ENCODE measurements at regions not wholly inside any gene's neighbourhood (a gene's known extent, or its start where the extent isn't known, plus 50 kb on each side); places are given as distances from the start of the nearest gene placed in this dataset.

- TF ChIP-seq EP300 (IDR thresholded peaks at IDR 0.05), result no peak
- TF ChIP-seq, protein P1, sequence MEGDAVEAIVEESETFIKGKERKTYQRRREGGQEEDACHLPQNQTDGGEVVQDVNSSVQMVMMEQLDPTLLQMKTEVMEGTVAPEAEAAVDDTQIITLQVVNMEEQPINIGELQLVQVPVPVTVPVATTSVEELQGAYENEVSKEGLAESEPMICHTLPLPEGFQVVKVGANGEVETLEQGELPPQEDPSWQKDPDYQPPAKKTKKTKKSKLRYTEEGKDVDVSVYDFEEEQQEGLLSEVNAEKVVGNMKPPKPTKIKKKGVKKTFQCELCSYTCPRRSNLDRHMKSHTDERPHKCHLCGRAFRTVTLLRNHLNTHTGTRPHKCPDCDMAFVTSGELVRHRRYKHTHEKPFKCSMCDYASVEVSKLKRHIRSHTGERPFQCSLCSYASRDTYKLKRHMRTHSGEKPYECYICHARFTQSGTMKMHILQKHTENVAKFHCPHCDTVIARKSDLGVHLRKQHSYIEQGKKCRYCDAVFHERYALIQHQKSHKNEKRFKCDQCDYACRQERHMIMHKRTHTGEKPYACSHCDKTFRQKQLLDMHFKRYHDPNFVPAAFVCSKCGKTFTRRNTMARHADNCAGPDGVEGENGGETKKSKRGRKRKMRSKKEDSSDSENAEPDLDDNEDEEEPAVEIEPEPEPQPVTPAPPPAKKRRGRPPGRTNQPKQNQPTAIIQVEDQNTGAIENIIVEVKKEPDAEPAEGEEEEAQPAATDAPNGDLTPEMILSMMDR (IDR thresholded peaks at IDR 0.05), result no peak
- H3K36me3 ChIP-seq, result no peaks in the 10 kb centered on the region
- DNase-seq, result no peak
- no peak overlapping the region for H3K4me3 ChIP-seq
- peaks cover 0 to 28% (median 17%) of the 10 kb centered on the region in 4 donors for H3K4me1 ChIP-seq
- intact Hi-C loops (cut with DNase I), result no loop called here
- H3K9me3 ChIP-seq, result no peaks in the 10 kb centered on the region
- no peak overlapping the region for H3K27ac ChIP-seq
- WGBS, 2 donors, result 28 to 69% methylated on average over 6 of the region's 6 CpGs
- no peaks in the 10 kb centered on the region for H3K27me3 ChIP-seq
Observed at GRCh38 chr5:61919920-61920319, 386.1 kb upstream of the KIF2A start.

- no peak for DNase-seq
- 90% methylated on average over 1 of the region's 1 CpG for WGBS, 2 donors
- H3K27ac ChIP-seq, result no peak overlapping the region
- H3K9me3 ChIP-seq, result no peaks in the 10 kb centered on the region
- intact Hi-C loops (cut with DNase I), result no loop called here
- no peak overlapping the region for H3K4me3 ChIP-seq
- TF ChIP-seq, protein P1 (IDR thresholded peaks at IDR 0.05), result no peak
- TF ChIP-seq POLR2A (IDR thresholded peaks at IDR 0.05), result no peak
- TF ChIP-seq POLR2AphosphoS5 (IDR thresholded peaks at IDR 0.05), result no peak
- no peak for TF ChIP-seq EP300 (IDR thresholded peaks at IDR 0.05)
- H3K4me1 ChIP-seq, result peaks cover 0 to 9% (median 5%) of the 10 kb centered on the region in 4 donors
- no peaks in the 10 kb centered on the region for H3K27me3 ChIP-seq
- H3K36me3 ChIP-seq, result no peaks in the 10 kb centered on the region
Observed at GRCh38 chr5:61924251-61924650, 381.8 kb upstream of the KIF2A start.

DNA sequence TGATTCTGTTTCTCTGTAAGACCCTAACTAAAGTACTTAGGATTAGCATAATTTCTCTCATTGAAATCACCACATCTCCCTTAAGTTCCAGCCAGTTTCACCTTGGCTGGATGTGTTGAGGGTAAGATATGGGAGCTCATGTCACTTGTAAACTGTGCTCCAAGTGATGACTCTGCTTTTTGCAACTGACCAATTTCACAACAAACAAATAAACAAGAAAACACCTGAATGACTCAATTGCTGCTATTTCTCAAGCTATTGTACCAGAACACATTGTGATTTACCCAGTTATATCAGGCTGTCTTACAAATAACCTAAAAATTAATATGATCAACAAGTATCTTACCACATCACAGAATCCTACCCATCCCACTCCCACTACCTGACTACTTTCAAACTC lies 379.1 kb upstream of the KIF2A start:
- no peaks in the 10 kb centered on the region for H3K4me1 ChIP-seq
- no peak overlapping the region for H3K4me3 ChIP-seq
- H3K9me3 ChIP-seq, result no peaks in the 10 kb centered on the region
- DNase-seq, result no peak
- TF ChIP-seq POLR2AphosphoS5 (IDR thresholded peaks at IDR 0.05) (no peak), POLR2A (IDR thresholded peaks at IDR 0.05) (no peak), EP300 (IDR thresholded peaks at IDR 0.05) (no peak)
- TF ChIP-seq, protein P1 (IDR thresholded peaks at IDR 0.05), result no peak
- intact Hi-C loops (cut with DNase I), result no loop called here
- no peaks in the 10 kb centered on the region for H3K27me3 ChIP-seq
- H3K36me3 ChIP-seq, result no peaks in the 10 kb centered on the region
- H3K27ac ChIP-seq, result no peak overlapping the region

- no peak for TF ChIP-seq POLR2AphosphoS5 (IDR thresholded peaks at IDR 0.05)
- TF ChIP-seq, protein P1 (IDR thresholded peaks at IDR 0.05), result no peak
- no peak for TF ChIP-seq EP300 (IDR thresholded peaks at IDR 0.05)
- no peak for TF ChIP-seq POLR2A (IDR thresholded peaks at IDR 0.05)
- peaks cover 0 to 9% (median 1%) of the 10 kb centered on the region in 4 donors for H3K4me1 ChIP-seq
- H3K4me3 ChIP-seq, result no peak overlapping the region
- H3K27ac ChIP-seq, result no peak overlapping the region
- intact Hi-C loops (cut with DNase I), result loop anchor here (5.0 to 10.0 kb wide), 4 partner anchors 274 to 1254 kb away; partner anchors contain the start of gene SMIM15
- H3K27me3 ChIP-seq, result no peaks in the 10 kb centered on the region
- no peaks in the 10 kb centered on the region for H3K9me3 ChIP-seq
- no peaks in the 10 kb centered on the region for H3K36me3 ChIP-seq
- DNase-seq, result no peak
Observed at GRCh38 chr5:61931236-61931635, 374.8 kb upstream of the KIF2A start.

All from sigmoid colon (tissue), 6 donors.